K562 (cell line): ENCODE measurements at regions not wholly inside any gene's neighbourhood (a gene's known extent, or its start where the extent isn't known, plus 50 kb on each side); places are given as distances from the start of the nearest gene placed in this dataset.

Source experiments
- ATAC-seq: fragments of 200-7000 bp; cut with Tn5 transposase; 3 replicates; pipeline ENCODE4 v1.9.1; 2020; ENCODE audit warnings: moderate library complexity
- BruUV-seq: library from RNA; stranded (reverse); fragments of 400-500 nt; replicated peaks from 2 replicates; lab custom pipeline; 2021; lab: Mats Ljungman, UMichigan
- CTCF ChIA-PET: fragments of 300-600 bp; formaldehyde crosslinking; extraction: SDS; loops from one replicate; lab custom pipeline; 2021; ENCODE audit warnings: low intra/inter-chr PET ratio; lab: Yijun Ruan, JAX
- POLR2A ChIA-PET: fragments of 300-600, 350-650 bp; sonication (Branson Sonifier 250); formaldehyde crosslinking; extraction: SDS; loops from one replicate; lab custom pipeline; 2021; ENCODE audit warnings: antibody characterized with exemption, inconsistent platforms; lab: Yijun Ruan, JAX
- DNase-seq, 4 experiments: peaks; one replicate each; pipeline versions ENCODE4 v3.0.0 to v3.0.0-alpha.2; 2011 to 2018; ENCODE audit warnings: low spot score in 3 of 4, mixed read lengths in 3 of 4; ENCODE audit errors: extremely low read depth in 1 of 4
- FAIRE-seq: peaks from 2 replicates; lab custom pipeline; 2011; peaks lifted over from hg19 to GRCh38; lab: Jason Lieb, UNC
- H2AFZ ChIP-seq: 2 replicates; pipeline ENCODE4 v1.6.0; 2011; ENCODE audit warnings: low read depth, low read length, control low read depth, inconsistent platforms
- H3K27ac ChIP-seq: fragments of 200-600 bp; 3 replicates; pipeline ENCODE4 v1.8.0; 2011; ENCODE audit warnings: low read depth, mild to moderate bottlenecking, control low read depth, inconsistent platforms, low read length, moderate library complexity, mixed read lengths; ENCODE audit errors: extremely low read depth
- H3K27me3 ChIP-seq, 2 experiments: fragments of 300-600 bp in 1 of 2; 2 replicates in 1 of 2; 3 replicates in 1 of 2; pipeline versions ENCODE4 v1.6.0 to v1.8.0; 2011; ENCODE audit warnings: inconsistent platforms in 2 of 2, low read length in 2 of 2, mild to moderate bottlenecking in 1 of 2, mixed read lengths in 1 of 2, moderate library complexity in 1 of 2; ENCODE audit not compliant: control insufficient read depth in 2 of 2, insufficient read depth in 2 of 2
- H3K36me3 ChIP-seq: fragments of 300-600 bp; 3 replicates; pipeline ENCODE4 v1.8.0; 2011; ENCODE audit warnings: mild to moderate bottlenecking, low read length, inconsistent platforms; ENCODE audit not compliant: control insufficient read depth, insufficient read depth
- H3K4me1 ChIP-seq, 2 experiments: fragments of 200-600 bp in 1 of 2; replicated peaks in 1 of 2; 2 replicates in 1 of 2; 3 replicates in 1 of 2; pipeline versions ENCODE4 v1.5.1 to v1.8.0; 2011; ENCODE audit warnings: inconsistent platforms in 2 of 2, low read length in 2 of 2, mild to moderate bottlenecking in 1 of 2, mixed read lengths in 1 of 2, moderate library complexity in 1 of 2; ENCODE audit not compliant: control insufficient read depth in 2 of 2, insufficient read depth in 2 of 2
- H3K4me2 ChIP-seq: 2 replicates; pipeline ENCODE4 v1.6.1; 2011; ENCODE audit warnings: low read length, control low read depth, inconsistent platforms, mixed read lengths; ENCODE audit not compliant: insufficient read depth
- H3K4me3 ChIP-seq: fragments of 200-600 bp; sonication (generic), shearing (Covaris generic); 2 replicates; pipeline ENCODE4 v1.5.1; 2016; ENCODE audit warnings: control low read depth, inconsistent platforms
- H3K79me2 ChIP-seq: fragments of 200-600 bp; 3 replicates; pipeline ENCODE4 v1.8.0; 2011; ENCODE audit warnings: low read length, inconsistent platforms; ENCODE audit not compliant: control insufficient read depth, insufficient read depth
- H3K9ac ChIP-seq, 2 experiments: 2 replicates each; pipeline versions ENCODE4 v1.6.0 to v1.6.1; 2011; ENCODE audit warnings: low read depth in 2 of 2, low read length in 2 of 2, control low read depth in 1 of 2, inconsistent platforms in 1 of 2, mild to moderate bottlenecking in 1 of 2, mixed read lengths in 1 of 2; ENCODE audit not compliant: insufficient read depth in 1 of 2
- H3K9me1 ChIP-seq: one replicate; pipeline ENCODE4 v1.6.0; 2011; ENCODE audit warnings: inconsistent platforms, mild to moderate bottlenecking, low read length, moderate library complexity; ENCODE audit not compliant: control insufficient read depth, insufficient read depth
- H3K9me3 ChIP-seq: replicated peaks from 2 replicates; pipeline ENCODE4 v1.5.1; 2011; ENCODE audit warnings: low read depth, low read length, inconsistent platforms; ENCODE audit not compliant: control insufficient read depth, insufficient read depth
- H4K20me1 ChIP-seq: replicated peaks from 2 replicates; pipeline ENCODE4 v1.6.1; 2011; ENCODE audit warnings: low read length, inconsistent platforms, mixed read lengths; ENCODE audit not compliant: control insufficient read depth, insufficient read depth
- CXXC5 ChIP-seq: fragments of 250-450 bp; sonication (Bioruptor Pico); IDR thresholded peaks from 2 replicates; pipeline ENCODE4 v1.8.0; 2022; ENCODE audit warnings: inconsistent platforms, mild to moderate bottlenecking, moderate library complexity
- HOXB6 ChIP-seq: fragments of 250-450 bp; sonication (Bioruptor Pico); IDR thresholded peaks from 2 replicates; pipeline ENCODE4 v1.5.1; 2022; ENCODE audit warnings: mild to moderate bottlenecking, borderline replicate concordance
- KAT7 ChIP-seq: sonication (generic); formaldehyde crosslinking; IDR thresholded peaks from 2 replicates; pipeline ENCODE4 v1.8.0; 2022; ENCODE audit warnings: missing genetic modification reagents, mild to moderate bottlenecking, borderline replicate concordance
- MIER1 ChIP-seq: fragments of 450-650 bp; IDR thresholded peaks from 2 replicates; pipeline ENCODE4 v1.6.1; 2016; ENCODE audit warnings: antibody characterized with exemption, mild to moderate bottlenecking, low read depth
- RBM14 ChIP-seq: fragments of 200-400 bp; formaldehyde crosslinking; IDR thresholded peaks from 2 replicates; pipeline ENCODE4 v1.6.1; 2018; ENCODE audit warnings: low read depth, mild to moderate bottlenecking, low read length, moderate library complexity, borderline replicate concordance; ENCODE audit not compliant: insufficient read depth
- RBM25 ChIP-seq: fragments of 200-400 bp; formaldehyde crosslinking; IDR thresholded peaks from 2 replicates; pipeline ENCODE4 v1.6.1; 2018; ENCODE audit warnings: low read length, low read depth, moderate library complexity; ENCODE audit not compliant: severe bottlenecking
- STAG1 ChIP-seq: sonication (generic); formaldehyde crosslinking; IDR thresholded peaks from 2 replicates; pipeline ENCODE4 v1.5.0; 2020; ENCODE audit warnings: missing genetic modification reagents, borderline replicate concordance
- XRCC3 ChIP-seq: fragments of 450-650 bp; IDR thresholded peaks from 2 replicates; pipeline ENCODE4 v1.6.1; 2017; ENCODE audit warnings: mild to moderate bottlenecking, moderate library complexity
- ZNF3 ChIP-seq: fragments of 250-450 bp; sonication (Bioruptor Pico); IDR thresholded peaks from 2 replicates; pipeline ENCODE4 v1.5.0; 2021; ENCODE audit warnings: mild to moderate bottlenecking, moderate library complexity
- WGBS: fragments of 100-300 bp; shearing (Covaris generic); methylation state at CpG from one replicate; pipeline ENCODE4 v1.1.6; 2016; ENCODE audit warnings: low coverage, mixed read lengths; ENCODE audit not compliant: insufficient coverage; ENCODE audit errors: missing lambda C conversion rate; 5-methylcytosine and 5-hydroxymethylcytosine counted together
- in situ Hi-C: fragments of 300-500 bp; cut with MboI; formaldehyde crosslinking; loops from 4 replicates; pipeline ENCODE4 v1.15.0; 2018; ENCODE audit warnings: inconsistent platforms, mixed read lengths
- intact Hi-C: fragments of 100-400 bp; cut with micrococcal nuclease; formaldehyde crosslinking; loops from 2 replicates; pipeline ENCODE4 v1.14.2; 2022
- TF ChIP-seq, protein P1 (sequence below): sonication (generic); formaldehyde crosslinking; IDR thresholded peaks from 2 replicates; pipeline ENCODE4 v1.4.0; 2020; ENCODE audit warnings: mild to moderate bottlenecking, missing genetic modification reagents
- TF ChIP-seq, protein P2 (sequence below): sonication (generic); formaldehyde crosslinking; IDR thresholded peaks from 2 replicates; pipeline ENCODE4 v1.5.0; 2020; ENCODE audit warnings: missing genetic modification reagents

GRCh38 chr6:113427617-113428016 lies 429.5 kb upstream of the MARCKS start:
- H3K9me1 ChIP-seq, result no peaks in the 10 kb centered on the region
- no peaks in the 10 kb centered on the region for H3K79me2 ChIP-seq
- H3K27me3 ChIP-seq, result no peaks in the 10 kb centered on the region
- H4K20me1 ChIP-seq, result no peaks in the 10 kb centered on the region
- H3K27ac ChIP-seq, result no peak overlapping the region
- FAIRE-seq (no peak), ATAC-seq (no peak), DNase-seq (no peak)
- WGBS, result 3% methylated on average over 2 of the region's 2 CpGs
- H3K9ac ChIP-seq, result no peak overlapping the region
- H3K36me3 ChIP-seq, result no peaks in the 10 kb centered on the region
- intact Hi-C loops (no loop called here), in situ Hi-C loops (no loop called here)
- POLR2A ChIA-PET, result no interaction called here
- no peak overlapping the region for H3K4me3 ChIP-seq
- H2AFZ ChIP-seq, result no peak overlapping the region
- CTCF ChIA-PET, result no interaction called here
- H3K4me1 ChIP-seq, result no peaks in the 10 kb centered on the region
- no peaks in the 10 kb centered on the region for H3K9me3 ChIP-seq
- TF ChIP-seq, protein P1, sequence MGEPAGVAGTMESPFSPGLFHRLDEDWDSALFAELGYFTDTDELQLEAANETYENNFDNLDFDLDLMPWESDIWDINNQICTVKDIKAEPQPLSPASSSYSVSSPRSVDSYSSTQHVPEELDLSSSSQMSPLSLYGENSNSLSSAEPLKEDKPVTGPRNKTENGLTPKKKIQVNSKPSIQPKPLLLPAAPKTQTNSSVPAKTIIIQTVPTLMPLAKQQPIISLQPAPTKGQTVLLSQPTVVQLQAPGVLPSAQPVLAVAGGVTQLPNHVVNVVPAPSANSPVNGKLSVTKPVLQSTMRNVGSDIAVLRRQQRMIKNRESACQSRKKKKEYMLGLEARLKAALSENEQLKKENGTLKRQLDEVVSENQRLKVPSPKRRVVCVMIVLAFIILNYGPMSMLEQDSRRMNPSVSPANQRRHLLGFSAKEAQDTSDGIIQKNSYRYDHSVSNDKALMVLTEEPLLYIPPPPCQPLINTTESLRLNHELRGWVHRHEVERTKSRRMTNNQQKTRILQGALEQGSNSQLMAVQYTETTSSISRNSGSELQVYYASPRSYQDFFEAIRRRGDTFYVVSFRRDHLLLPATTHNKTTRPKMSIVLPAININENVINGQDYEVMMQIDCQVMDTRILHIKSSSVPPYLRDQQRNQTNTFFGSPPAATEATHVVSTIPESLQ, result no peak
- TF ChIP-seq, protein P2, sequence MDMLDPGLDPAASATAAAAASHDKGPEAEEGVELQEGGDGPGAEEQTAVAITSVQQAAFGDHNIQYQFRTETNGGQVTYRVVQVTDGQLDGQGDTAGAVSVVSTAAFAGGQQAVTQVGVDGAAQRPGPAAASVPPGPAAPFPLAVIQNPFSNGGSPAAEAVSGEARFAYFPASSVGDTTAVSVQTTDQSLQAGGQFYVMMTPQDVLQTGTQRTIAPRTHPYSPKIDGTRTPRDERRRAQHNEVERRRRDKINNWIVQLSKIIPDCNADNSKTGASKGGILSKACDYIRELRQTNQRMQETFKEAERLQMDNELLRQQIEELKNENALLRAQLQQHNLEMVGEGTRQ (CRISPR knock-in tag), result no peak
- no peak for TF ChIP-seq STAG1 (CRISPR knock-in tag)
- TF ChIP-seq KAT7 (CRISPR knock-in tag), result no peak
- no peak for TF ChIP-seq RBM14
- no peak for TF ChIP-seq CXXC5 (CRISPR knock-in tag)
- no peak for TF ChIP-seq MIER1
- no peak for TF ChIP-seq XRCC3
- no peak for TF ChIP-seq HOXB6 (CRISPR knock-in tag)
- TF ChIP-seq ZNF3 (CRISPR knock-in tag), result no peak
- no peak for TF ChIP-seq RBM25
- H3K4me2 ChIP-seq, result no peak overlapping the region
- no TSS peak for BruUV-seq
